SK-N-SH (cell line): ENCODE measurements at regions not wholly inside any gene's neighbourhood (a gene's known extent, or its start where the extent isn't known, plus 50 kb on each side); places are given as distances from the start of the nearest gene placed in this dataset.

Source experiments
- CTCF ChIA-PET: fragments of 300-600, 350-600 bp; formaldehyde crosslinking; extraction: SDS; loops from one replicate; lab custom pipeline; 2021; lab: Yijun Ruan, JAX
- POLR2A ChIA-PET: fragments of 350-600 bp; sonication (Branson Sonifier 250); formaldehyde crosslinking; extraction: SDS; loops from one replicate; lab custom pipeline; 2020; ENCODE audit warnings: antibody characterized with exemption, inconsistent platforms; lab: Yijun Ruan, JAX
- DNase-seq: peaks from one replicate; pipeline ENCODE4 v3.0.0; 2012
- H2AFZ ChIP-seq: fragments of 200-600 bp; sonication (generic); 2 replicates; pipeline ENCODE4 v1.8.1; 2016; ENCODE audit warnings: antibody characterized with exemption, mild to moderate bottlenecking, low read depth
- H3F3A ChIP-seq: fragments of 200-600 bp; sonication (generic); replicated peaks from 2 replicates; pipeline ENCODE3; 2016; ENCODE audit warnings: antibody characterized with exemption, mild to moderate bottlenecking; ENCODE audit not compliant: insufficient read depth
- H3K27ac ChIP-seq, 2 experiments: fragments of 200-500 bp in 1 of 2; fragments of 200-600 bp in 1 of 2; sonication (Bioruptor generic) in 1 of 2; sonication (generic), shearing (Covaris generic) in 1 of 2; 2 replicates each; pipeline versions ENCODE4 v1.5.1 to v1.6.1; 2014 to 2016; ENCODE audit warnings: low read depth in 2 of 2, inconsistent platforms in 1 of 2, low read length in 1 of 2, mild to moderate bottlenecking in 1 of 2, mixed read lengths in 1 of 2
- H3K27me3 ChIP-seq: fragments of 200-600 bp; sonication (generic), shearing (Covaris generic); 2 replicates; pipeline ENCODE4 v1.6.1; 2016; ENCODE audit warnings: mixed run types; ENCODE audit not compliant: insufficient read depth
- H3K36me3 ChIP-seq, 2 experiments: fragments of 200-500 bp in 1 of 2; fragments of 200-600 bp in 1 of 2; sonication (Bioruptor generic) in 1 of 2; sonication (generic) in 1 of 2; replicated peaks in 1 of 2; 2 replicates each; pipeline versions ENCODE3 to v1.5.1; 2014 to 2016; ENCODE audit warnings: low read length in 1 of 2, mild to moderate bottlenecking in 1 of 2; ENCODE audit not compliant: insufficient read depth in 2 of 2, control insufficient read depth in 1 of 2
- H3K4me1 ChIP-seq, 2 experiments: fragments of 200-500 bp in 1 of 2; fragments of 200-600 bp in 1 of 2; sonication (Bioruptor generic) in 1 of 2; sonication (generic), shearing (Covaris generic) in 1 of 2; 2 replicates each; pipeline versions ENCODE4 v1.5.1 to v1.6.1; 2014 to 2016; ENCODE audit warnings: low read depth in 1 of 2, low read length in 1 of 2, mixed run types in 1 of 2; ENCODE audit not compliant: insufficient read depth in 2 of 2, control insufficient read depth in 1 of 2
- H3K4me2 ChIP-seq: fragments of 200-600 bp; sonication (generic), shearing (Covaris generic); 2 replicates; pipeline ENCODE4 v1.6.1; 2017; ENCODE audit warnings: mixed run types
- H3K4me3 ChIP-seq, 2 experiments: fragments of 200-500 bp in 1 of 2; fragments of 200-600 bp in 1 of 2; sonication (Bioruptor generic) in 1 of 2; sonication (generic), shearing (Covaris generic) in 1 of 2; 2 replicates each; pipeline versions ENCODE4 v1.5.1 to v1.8.1; 2014 to 2016; ENCODE audit warnings: low read depth in 2 of 2, inconsistent platforms in 1 of 2, low read length in 1 of 2, mild to moderate bottlenecking in 1 of 2, mixed read lengths in 1 of 2, moderate library complexity in 1 of 2
- H3K79me2 ChIP-seq: fragments of 200-600 bp; sonication (generic); 2 replicates; pipeline ENCODE4 v1.8.1; 2017; ENCODE audit warnings: mild to moderate bottlenecking; ENCODE audit not compliant: insufficient read depth
- H3K9ac ChIP-seq: fragments of 200-600 bp; sonication (generic); 2 replicates; pipeline ENCODE4 v1.6.1; 2017; ENCODE audit warnings: mixed run types
- H3K9me2 ChIP-seq: fragments of 200-600 bp; sonication (generic); 2 replicates; pipeline ENCODE4 v1.6.1; 2017; ENCODE audit warnings: mixed run types
- H3K9me3 ChIP-seq: fragments of 200-600 bp; sonication (generic); 2 replicates; pipeline ENCODE4 v1.6.1; 2017; ENCODE audit warnings: mixed run types, mild to moderate bottlenecking, moderate library complexity
- H4K20me1 ChIP-seq: fragments of 200-600 bp; sonication (generic); 2 replicates; pipeline ENCODE4 v1.6.1; 2017; ENCODE audit warnings: mild to moderate bottlenecking, mixed run types; ENCODE audit not compliant: insufficient read depth
- CHD2 ChIP-seq: fragments of 150-350 bp; IDR thresholded peaks from 2 replicates; pipeline ENCODE4 v1.6.1; 2018; ENCODE audit warnings: low read length; ENCODE audit not compliant: partially characterized antibody
- ELF1 ChIP-seq: IDR thresholded peaks from 2 replicates; pipeline ENCODE4 v1.4.0; 2012
- EP300 ChIP-seq, 2 experiments: IDR thresholded peaks; 2 replicates each; pipeline versions ENCODE4 v1.4.0 to v1.6.1; 2012; ENCODE audit warnings: borderline replicate concordance in 1 of 2, low read depth in 1 of 2, low read length in 1 of 2
- EZH2phosphoT487 ChIP-seq: fragments of 200-600 bp; sonication (generic); IDR thresholded peaks from 2 replicates; pipeline ENCODE4 v1.6.1; 2017; ENCODE audit warnings: low read depth, mixed run types, mild to moderate bottlenecking, antibody characterized with exemption, moderate library complexity, borderline replicate concordance
- FOSL2 ChIP-seq: IDR thresholded peaks from 2 replicates; pipeline ENCODE4 v1.4.0; 2012; ENCODE audit warnings: low read depth, mild to moderate bottlenecking, moderate library complexity, borderline replicate concordance
- GABPA ChIP-seq: IDR thresholded peaks from 2 replicates; pipeline ENCODE4 v1.4.0; 2012; ENCODE audit warnings: low read depth, mild to moderate bottlenecking
- GATA2 ChIP-seq: sonication (generic); formaldehyde crosslinking; IDR thresholded peaks from 2 replicates; pipeline ENCODE4 v1.5.0; 2020; ENCODE audit warnings: mild to moderate bottlenecking, missing genetic modification reagents
- JUND ChIP-seq: IDR thresholded peaks from 2 replicates; pipeline ENCODE4 v1.4.0; 2012
- MXI1 ChIP-seq: IDR thresholded peaks from 2 replicates; pipeline ENCODE4 v1.6.1; 2012; ENCODE audit warnings: mild to moderate bottlenecking, low read depth, low read length, improper control_type of control experiment
- NFIC ChIP-seq: IDR thresholded peaks from 2 replicates; pipeline ENCODE4 v1.4.0; 2012; ENCODE audit warnings: borderline replicate concordance
- NRF1 ChIP-seq: IDR thresholded peaks from 2 replicates; pipeline ENCODE4 v1.6.1; 2012; ENCODE audit warnings: low read depth, mild to moderate bottlenecking, low read length
- POLR2AphosphoS5 ChIP-seq: IDR thresholded peaks from 2 replicates; pipeline ENCODE4 v1.6.1; 2012; ENCODE audit warnings: low read depth, low read length
- RAD21 ChIP-seq: IDR thresholded peaks from 2 replicates; pipeline ENCODE4 v1.6.1; 2012; ENCODE audit warnings: mild to moderate bottlenecking, low read length
- RCOR1 ChIP-seq: fragments of 150-350 bp; IDR thresholded peaks from 2 replicates; pipeline ENCODE4 v1.6.1; 2017; ENCODE audit warnings: antibody characterized with exemption, low read length
- SIN3A ChIP-seq: IDR thresholded peaks from 2 replicates; pipeline ENCODE4 v1.6.1; 2012; ENCODE audit warnings: low read depth, mild to moderate bottlenecking, low read length, moderate library complexity, borderline replicate concordance
- SMC3 ChIP-seq: IDR thresholded peaks from 2 replicates; pipeline ENCODE4 v1.6.1; 2012; ENCODE audit warnings: low read depth, low read length, improper control_type of control experiment
- TAF1 ChIP-seq: IDR thresholded peaks from 2 replicates; pipeline ENCODE4 v1.6.1; 2012; ENCODE audit warnings: low read depth, mild to moderate bottlenecking, low read length, moderate library complexity, borderline replicate concordance
- YY1 ChIP-seq: IDR thresholded peaks from 2 replicates; pipeline ENCODE4 v1.4.0; 2012; ENCODE audit warnings: low read depth, mild to moderate bottlenecking
- WGBS: methylation state at CpG from one replicate; pipeline ENCODE4 v1.1.6; 2017; ENCODE audit warnings: low lambda C conversion rate; 5-methylcytosine and 5-hydroxymethylcytosine counted together
- TF ChIP-seq, protein P1 (sequence below): IDR thresholded peaks from 2 replicates; pipeline ENCODE4 v1.4.0; 2012; ENCODE audit warnings: low read depth, borderline replicate concordance
- TF ChIP-seq, protein P2 (sequence below): IDR thresholded peaks from 2 replicates; pipeline ENCODE4 v1.4.0; 2012; ENCODE audit warnings: low read depth, borderline replicate concordance
- TF ChIP-seq, protein P3 (sequence below): IDR thresholded peaks from 2 replicates; pipeline ENCODE4; 2012

DNA sequence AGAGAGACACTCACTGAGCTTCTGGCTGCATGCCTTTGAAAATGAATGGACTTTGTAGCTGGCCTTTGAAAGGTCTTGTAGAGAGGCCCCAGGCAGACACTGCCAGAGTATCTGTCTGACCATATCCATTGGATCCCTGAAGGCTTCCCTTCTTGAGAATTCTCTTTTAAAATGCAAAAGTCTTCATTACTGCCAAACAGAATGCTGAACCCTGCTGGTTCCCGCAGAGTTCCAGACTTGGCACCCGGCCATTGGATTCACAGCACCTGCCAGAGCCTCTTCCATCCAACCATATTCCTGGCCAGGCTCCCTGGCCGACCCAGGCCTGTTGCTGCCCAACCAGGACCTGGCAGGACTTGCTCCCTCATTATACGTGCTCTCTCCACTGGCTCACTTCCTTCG lies 182.5 kb downstream of the GXYLT1 start:
- H3K4me2 ChIP-seq = no peak overlapping the region
- H3K9me2 ChIP-seq = no peaks in the 10 kb centered on the region
- H3F3A ChIP-seq = no peaks in the 10 kb centered on the region
- H3K4me3 ChIP-seq = no peak overlapping the region
- no peak overlapping the region for H2AFZ ChIP-seq
- no peaks in the 10 kb centered on the region for H4K20me1 ChIP-seq
- WGBS = 79% methylated on average over 5 of the region's 5 CpGs
- H3K9ac ChIP-seq = no peak overlapping the region
- H3K27me3 ChIP-seq = no peaks in the 10 kb centered on the region
- TF ChIP-seq POLR2AphosphoS5 (no peak), EZH2phosphoT487 (no peak), EP300 (IDR thresholded peaks at IDR 0.05; ENCODE audit: borderline replicate concordance in 1 of 2, low read depth in 1 of 2, low read length in 1 of 2) (no peak)
- TF ChIP-seq, protein P1, sequence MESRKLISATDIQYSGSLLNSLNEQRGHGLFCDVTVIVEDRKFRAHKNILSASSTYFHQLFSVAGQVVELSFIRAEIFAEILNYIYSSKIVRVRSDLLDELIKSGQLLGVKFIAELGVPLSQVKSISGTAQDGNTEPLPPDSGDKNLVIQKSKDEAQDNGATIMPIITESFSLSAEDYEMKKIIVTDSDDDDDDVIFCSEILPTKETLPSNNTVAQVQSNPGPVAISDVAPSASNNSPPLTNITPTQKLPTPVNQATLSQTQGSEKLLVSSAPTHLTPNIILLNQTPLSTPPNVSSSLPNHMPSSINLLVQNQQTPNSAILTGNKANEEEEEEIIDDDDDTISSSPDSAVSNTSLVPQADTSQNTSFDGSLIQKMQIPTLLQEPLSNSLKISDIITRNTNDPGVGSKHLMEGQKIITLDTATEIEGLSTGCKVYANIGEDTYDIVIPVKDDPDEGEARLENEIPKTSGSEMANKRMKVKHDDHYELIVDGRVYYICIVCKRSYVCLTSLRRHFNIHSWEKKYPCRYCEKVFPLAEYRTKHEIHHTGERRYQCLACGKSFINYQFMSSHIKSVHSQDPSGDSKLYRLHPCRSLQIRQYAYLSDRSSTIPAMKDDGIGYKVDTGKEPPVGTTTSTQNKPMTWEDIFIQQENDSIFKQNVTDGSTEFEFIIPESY = no peak
- no peaks in the 10 kb centered on the region for H3K36me3 ChIP-seq
- H3K4me1 ChIP-seq = no peaks in the 10 kb centered on the region; a peak in 2 of 4 replicates
- DNase-seq = no peak
- POLR2A ChIA-PET = no interaction called here
- CTCF ChIA-PET = no interaction called here
- H3K27ac ChIP-seq = no peak overlapping the region
- H3K79me2 ChIP-seq = no peaks in the 10 kb centered on the region
- no peaks in the 10 kb centered on the region for H3K9me3 ChIP-seq

DNA sequence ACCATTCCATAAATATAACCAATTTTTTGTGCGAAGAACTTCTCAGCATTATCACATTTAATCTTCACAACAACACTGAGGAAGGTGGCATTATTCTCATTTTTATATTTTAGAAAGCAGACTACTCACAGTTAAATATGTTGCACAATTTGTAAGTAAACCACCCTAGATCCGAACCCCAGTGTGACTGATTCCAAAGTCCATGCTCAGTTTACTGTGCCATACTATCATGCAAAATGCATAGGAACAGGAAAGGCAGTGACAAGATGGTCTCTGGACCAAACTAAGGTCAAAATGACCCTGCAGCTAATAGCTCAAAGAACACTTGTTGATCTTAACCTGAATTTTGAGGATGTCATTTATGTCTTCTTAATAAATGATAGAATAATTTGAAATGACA lies 185.4 kb downstream of the GXYLT1 start:
- H3F3A ChIP-seq = no peaks in the 10 kb centered on the region
- H3K36me3 ChIP-seq = no peaks in the 10 kb centered on the region
- no peak overlapping the region for H2AFZ ChIP-seq
- CTCF ChIA-PET = no interaction called here
- no peak overlapping the region for H3K9ac ChIP-seq
- no peaks in the 10 kb centered on the region for H3K27me3 ChIP-seq
- H3K9me2 ChIP-seq = no peaks in the 10 kb centered on the region
- H3K9me3 ChIP-seq = no peaks in the 10 kb centered on the region
- H3K27ac ChIP-seq = no peak overlapping the region
- WGBS = 74% methylated on average over 2 of the region's 2 CpGs
- no peaks in the 10 kb centered on the region for H4K20me1 ChIP-seq
- TF ChIP-seq FOSL2 (no peak), TAF1 (no peak), RCOR1 (no peak), JUND (no peak), YY1 (no peak), GATA2 (no peak), CHD2 (no peak), SIN3A (no peak), GABPA (no peak), NRF1 (no peak), NFIC (no peak), RAD21 (no peak), SMC3 (no peak), EP300 (IDR thresholded peaks at IDR 0.05; ENCODE audit: borderline replicate concordance in 1 of 2, low read depth in 1 of 2, low read length in 1 of 2) (no peak), MXI1 (no peak), ELF1 (no peak)
- TF ChIP-seq, protein P2, sequence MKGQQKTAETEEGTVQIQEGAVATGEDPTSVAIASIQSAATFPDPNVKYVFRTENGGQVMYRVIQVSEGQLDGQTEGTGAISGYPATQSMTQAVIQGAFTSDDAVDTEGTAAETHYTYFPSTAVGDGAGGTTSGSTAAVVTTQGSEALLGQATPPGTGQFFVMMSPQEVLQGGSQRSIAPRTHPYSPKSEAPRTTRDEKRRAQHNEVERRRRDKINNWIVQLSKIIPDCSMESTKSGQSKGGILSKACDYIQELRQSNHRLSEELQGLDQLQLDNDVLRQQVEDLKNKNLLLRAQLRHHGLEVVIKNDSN = no peak
- TF ChIP-seq, protein P3, sequence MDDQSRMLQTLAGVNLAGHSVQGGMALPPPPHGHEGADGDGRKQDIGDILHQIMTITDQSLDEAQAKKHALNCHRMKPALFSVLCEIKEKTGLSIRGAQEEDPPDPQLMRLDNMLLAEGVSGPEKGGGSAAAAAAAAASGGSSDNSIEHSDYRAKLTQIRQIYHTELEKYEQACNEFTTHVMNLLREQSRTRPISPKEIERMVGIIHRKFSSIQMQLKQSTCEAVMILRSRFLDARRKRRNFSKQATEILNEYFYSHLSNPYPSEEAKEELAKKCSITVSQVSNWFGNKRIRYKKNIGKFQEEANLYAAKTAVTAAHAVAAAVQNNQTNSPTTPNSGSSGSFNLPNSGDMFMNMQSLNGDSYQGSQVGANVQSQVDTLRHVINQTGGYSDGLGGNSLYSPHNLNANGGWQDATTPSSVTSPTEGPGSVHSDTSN = no peak
- POLR2A ChIA-PET = no interaction called here
- no peak overlapping the region for H3K4me2 ChIP-seq
- H3K79me2 ChIP-seq = no peaks in the 10 kb centered on the region
- H3K4me3 ChIP-seq = no peak overlapping the region
- H3K4me1 ChIP-seq = no peaks in the 10 kb centered on the region
- DNase-seq = no peak
